Gastroesophageal sphincter (tissue), 4 donors: ENCODE measurements at regions not wholly inside any gene's neighbourhood (a gene's known extent, or its start where the extent isn't known, plus 50 kb on each side); places are given as distances from the start of the nearest gene placed in this dataset.

ENCODE experiments used
- ATAC-seq: fragments of 150-250 bp; one replicate; pipeline ENCODE4 v1.9.1; 2016; ENCODE audit warnings: mild to moderate bottlenecking, moderate library complexity
- H3K27ac ChIP-seq, 4 donors: fragments of 200-600 bp; sonication (generic) in 3 of 4; 1 replicate in 3 of 4; 2 replicates in 1 of 4; pipeline ENCODE4 v1.5.1; 2016 to 2019
- H3K27me3 ChIP-seq: fragments of 200-600 bp; sonication (generic); one replicate; pipeline ENCODE4 v1.5.1; 2019
- H3K36me3 ChIP-seq, 2 donors: fragments of 200-600 bp; sonication (generic); one replicate each; pipeline ENCODE4 v1.5.1; 2019; ENCODE audit warnings: control low read depth in 1 of 2
- H3K4me1 ChIP-seq, 3 donors: fragments of 200-600 bp; sonication (generic); 1 replicate in 2 of 3; 2 replicates in 1 of 3; pipeline ENCODE4 v1.5.1; 2016 to 2019; ENCODE audit warnings: control low read depth in 2 of 3
- H3K4me3 ChIP-seq, 2 donors: fragments of 200-600 bp; sonication (generic); one replicate each; pipeline ENCODE4 v1.5.1; 2019; ENCODE audit warnings: mild to moderate bottlenecking in 1 of 2, moderate library complexity in 1 of 2
- H3K9me3 ChIP-seq, 3 donors: fragments of 200-600 bp; sonication (generic); one replicate each; pipeline ENCODE4 v1.5.1; 2017 to 2019; ENCODE audit warnings: control low read depth in 2 of 3
- CTCF ChIP-seq, 4 experiments: fragments of 200-600 bp in 2 of 4; fragments of 450-650 bp in 2 of 4; sonication (generic) in 1 of 4; IDR thresholded peaks; one replicate each; pipeline ENCODE4 v1.5.1; 2017 to 2019; ENCODE audit warnings: antibody characterized with exemption in 4 of 4, mild to moderate bottlenecking in 2 of 4, moderate library complexity in 2 of 4
- EP300 ChIP-seq: sonication (generic); formaldehyde crosslinking; IDR thresholded peaks from one replicate; pipeline ENCODE4 v1.6.1; 2017; ENCODE audit warnings: antibody characterized with exemption, mild to moderate bottlenecking
- POLR2A ChIP-seq, 2 donors: fragments of 450-650 bp; IDR thresholded peaks; one replicate each; pipeline ENCODE4 v1.6.1; 2017; ENCODE audit warnings: antibody characterized with exemption in 2 of 2, mild to moderate bottlenecking in 2 of 2, moderate library complexity in 1 of 2
- POLR2AphosphoS5 ChIP-seq: sonication (generic); formaldehyde crosslinking; IDR thresholded peaks from one replicate; pipeline ENCODE4 v1.6.1; 2017; ENCODE audit warnings: antibody characterized with exemption
- WGBS, 2 donors: methylation state at CpG; one replicate each; pipeline ENCODE4 v1.1.5; 2018; ENCODE audit warnings: low coverage in 1 of 2; 5-methylcytosine and 5-hydroxymethylcytosine counted together

- Histone ChIP-seq H3K9me3 (no peaks in the 10 kb centered on the region), H3K4me3 (no peak overlapping the region), H3K4me1 (no peaks in the 10 kb centered on the region), H3K27me3 (no peaks in the 10 kb centered on the region), H3K27ac (no peak overlapping the region), H3K36me3 (no peaks in the 10 kb centered on the region)
- 80 to 87% methylated on average over 1 to 3 of the region's 3 CpGs for WGBS, 2 donors
- no peak for ATAC-seq
- TF ChIP-seq POLR2A (IDR thresholded peaks at IDR 0.05) (no peak), CTCF (IDR thresholded peaks at IDR 0.05) (no peak), EP300 (no peak), POLR2AphosphoS5 (no peak)
Measured at GRCh38 chr4:23161787-23162186, 469.1 kb downstream of the GBA3 start.

- ATAC-seq = no peak
- no peak for TF ChIP-seq POLR2A (IDR thresholded peaks at IDR 0.05)
- TF ChIP-seq CTCF (IDR thresholded peaks at IDR 0.05) = no peak
- TF ChIP-seq POLR2AphosphoS5 = no peak
- TF ChIP-seq EP300 = no peak
- Histone ChIP-seq H3K36me3 (no peaks in the 10 kb centered on the region), H3K27ac (no peak overlapping the region), H3K9me3 (no peaks in the 10 kb centered on the region), H3K27me3 (no peaks in the 10 kb centered on the region), H3K4me1 (no peaks in the 10 kb centered on the region), H3K4me3 (no peak overlapping the region)
- WGBS, 2 donors = 63 to 88% methylated on average over 2 of the region's 2 CpGs
Measured at GRCh38 chr4:23153076-23153475, 460.3 kb downstream of the GBA3 start.

GRCh38 chr4:23149815-23150214 lies 457.1 kb downstream of the GBA3 start:
- Histone ChIP-seq H3K36me3 (no peaks in the 10 kb centered on the region), H3K4me3 (no peak overlapping the region), H3K27ac (no peak overlapping the region), H3K27me3 (no peaks in the 10 kb centered on the region), H3K4me1 (no peaks in the 10 kb centered on the region), H3K9me3 (no peaks in the 10 kb centered on the region)
- WGBS, 2 donors = 85 to 91% methylated on average over 4 of the region's 4 CpGs
- no peak for ATAC-seq
- TF ChIP-seq POLR2A (IDR thresholded peaks at IDR 0.05) (no peak), EP300 (no peak), POLR2AphosphoS5 (no peak), CTCF (IDR thresholded peaks at IDR 0.05) (no peak)

- Histone ChIP-seq H3K4me3 (no peak overlapping the region), H3K36me3 (no peaks in the 10 kb centered on the region), H3K4me1 (no peaks in the 10 kb centered on the region), H3K9me3 (no peaks in the 10 kb centered on the region), H3K27ac (no peak overlapping the region), H3K27me3 (no peaks in the 10 kb centered on the region)
- TF ChIP-seq EP300 (no peak), POLR2AphosphoS5 (no peak), POLR2A (IDR thresholded peaks at IDR 0.05) (no peak), CTCF (IDR thresholded peaks at IDR 0.05) (no peak)
- ATAC-seq = no peak
Measured at GRCh38 chr4:23144707-23145106, 452.0 kb downstream of the GBA3 start.

- H3K4me3 ChIP-seq = no peak overlapping the region
- ATAC-seq = no peak
- 0 to 38% methylated on average over 1 of the region's 1 CpG for WGBS, 2 donors
- no peaks in the 10 kb centered on the region for H3K27me3 ChIP-seq
- H3K27ac ChIP-seq = no peak overlapping the region
- H3K36me3 ChIP-seq = no peaks in the 10 kb centered on the region
- no peaks in the 10 kb centered on the region for H3K4me1 ChIP-seq
- TF ChIP-seq POLR2A (IDR thresholded peaks at IDR 0.05) (no peak), CTCF (IDR thresholded peaks at IDR 0.05) (peak; percentile 49 to 73 (median 60))
- H3K9me3 ChIP-seq = no peaks in the 10 kb centered on the region
Measured at GRCh38 chr4:23135792-23136645, 443.3 kb downstream of the GBA3 start.
